NCI-H69 (cell line): ENCODE measurements at regions not wholly inside any gene's neighbourhood (a gene's known extent, or its start where the extent isn't known, plus 50 kb on each side); places are given as distances from the start of the nearest gene placed in this dataset.

Experiments
- DNase-seq: peaks from one replicate; lab custom pipeline; 2025; lab: John Stamatoyannopoulos, UW

GRCh38 chr4:131044368-131044767, 1948.4 kb downstream of the C4orf33 start:
- no peak for DNase-seq

GRCh38 chr4:131046821-131047220, 1950.9 kb downstream of the C4orf33 start:
- DNase-seq, result no peak

- no peak for DNase-seq
Observed at GRCh38 chr4:131052646-131053045, 1956.7 kb downstream of the C4orf33 start.

- DNase-seq, result peak; percentile 2
Observed at GRCh38 chr4:131054489-131055019, 1958.6 kb downstream of the C4orf33 start.

GRCh38 chr4:131061734-131062133, 1965.8 kb downstream of the C4orf33 start:
- no peak for DNase-seq

GRCh38 chr4:131063878-131064277, 1967.9 kb downstream of the C4orf33 start:
- no peak for DNase-seq

- DNase-seq, result no peak
Observed at GRCh38 chr4:131081069-131081468, 1985.1 kb downstream of the C4orf33 start.

GRCh38 chr4:131084997-131085396, 1989.0 kb downstream of the C4orf33 start:
- DNase-seq, result no peak

GRCh38 chr4:131091896-131092295, 1995.9 kb downstream of the C4orf33 start:
- DNase-seq, result peak; percentile 61

- DNase-seq, result peak; percentile 40
Observed at GRCh38 chr4:131093303-131093702, 1997.4 kb downstream of the C4orf33 start.

GRCh38 chr4:131098976-131099375, 2003.0 kb downstream of the C4orf33 start:
- DNase-seq, result no peak

- no peak for DNase-seq
Observed at GRCh38 chr4:131113273-131113672, 2017.3 kb downstream of the C4orf33 start.

- DNase-seq, result no peak
Observed at GRCh38 chr4:131113704-131114103, 2017.8 kb downstream of the C4orf33 start.

GRCh38 chr4:131119661-131120060, 2023.7 kb downstream of the C4orf33 start:
- no peak for DNase-seq

GRCh38 chr4:131137196-131137595, 2011.9 kb upstream of the PCDH10 start:
- no peak for DNase-seq

GRCh38 chr4:131159261-131159660, 1989.8 kb upstream of the PCDH10 start:
- DNase-seq, result no peak

GRCh38 chr4:131192318-131192717, 1956.8 kb upstream of the PCDH10 start:
- DNase-seq, result no peak

GRCh38 chr4:131207589-131207988, 1941.5 kb upstream of the PCDH10 start:
- no peak for DNase-seq

- no peak for DNase-seq
Observed at GRCh38 chr4:131248314-131248713, 1900.8 kb upstream of the PCDH10 start.

GRCh38 chr4:131251321-131251720, 1897.8 kb upstream of the PCDH10 start:
- DNase-seq, result no peak

GRCh38 chr4:131257241-131257640, 1891.9 kb upstream of the PCDH10 start:
- DNase-seq, result no peak

- DNase-seq, result no peak
Observed at GRCh38 chr4:131258361-131258760, 1890.7 kb upstream of the PCDH10 start.

GRCh38 chr4:131288441-131288840, 1860.7 kb upstream of the PCDH10 start:
- no peak for DNase-seq

GRCh38 chr4:131296192-131296591, 1852.9 kb upstream of the PCDH10 start:
- DNase-seq, result no peak

- DNase-seq, result peak; percentile 0
Observed at GRCh38 chr4:131302108-131302507, 1847.0 kb upstream of the PCDH10 start.
